ENCODE measurements at regions not wholly inside any gene's neighbourhood (a gene's known extent, or its start where the extent isn't known, plus 50 kb on each side); places are given as distances from the start of the nearest gene placed in this dataset.

DNA sequence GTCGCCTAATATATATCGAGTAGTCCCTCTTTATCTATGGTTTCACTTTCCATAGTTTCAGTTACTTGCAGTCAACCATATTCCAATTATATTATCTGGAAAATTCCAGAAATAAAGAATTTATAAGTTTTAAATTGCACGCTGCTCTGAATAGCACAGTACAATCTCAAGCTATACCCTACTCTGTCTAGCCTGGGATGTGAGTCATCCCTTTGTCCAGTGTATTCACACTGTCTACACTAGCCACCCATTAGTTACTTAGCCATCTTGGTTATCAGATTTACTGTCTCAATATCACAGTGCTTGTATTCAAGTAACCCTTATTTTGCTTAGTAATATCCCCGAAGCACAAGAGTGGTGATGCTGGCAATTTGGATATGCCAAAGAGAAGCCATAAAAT lies 72.1 kb upstream of the EOMES start:
- no peak for TF ChIP-seq EZH2 (IDR thresholded peaks at IDR 0.05; ENCODE audit: borderline replicate concordance)
- no peaks in the 10 kb centered on the region for H3K79me2 ChIP-seq
- no peaks in the 10 kb centered on the region for H3K9me3 ChIP-seq (ENCODE audit: low read depth)
- H3K27me3 ChIP-seq: no peaks in the 10 kb centered on the region
- H3K4me2 ChIP-seq: no peak overlapping the region
- WGBS (ENCODE audit: low lambda C conversion rate, missing lambda C conversion rate): 93% methylated on average over 4 of the region's 4 CpGs
- DNase-seq (ENCODE audit: low spot score): no peak
- no peaks in the 10 kb centered on the region for H3K9me2 ChIP-seq (replicated peaks; ENCODE audit: insufficient read depth)
- no peak overlapping the region for H2AFZ ChIP-seq
- H3K4me1 ChIP-seq (ENCODE audit: insufficient read depth): no peaks in the 10 kb centered on the region
- no peaks in the 10 kb centered on the region for H3K36me3 ChIP-seq (replicated peaks; ENCODE audit: insufficient read depth, low read depth)
- no peak overlapping the region for H3K27ac ChIP-seq
- no peaks in the 10 kb centered on the region for H4K20me1 ChIP-seq (ENCODE audit: insufficient read depth, poor library complexity, severe bottlenecking)
- no peak overlapping the region for H3K4me3 ChIP-seq

DNA sequence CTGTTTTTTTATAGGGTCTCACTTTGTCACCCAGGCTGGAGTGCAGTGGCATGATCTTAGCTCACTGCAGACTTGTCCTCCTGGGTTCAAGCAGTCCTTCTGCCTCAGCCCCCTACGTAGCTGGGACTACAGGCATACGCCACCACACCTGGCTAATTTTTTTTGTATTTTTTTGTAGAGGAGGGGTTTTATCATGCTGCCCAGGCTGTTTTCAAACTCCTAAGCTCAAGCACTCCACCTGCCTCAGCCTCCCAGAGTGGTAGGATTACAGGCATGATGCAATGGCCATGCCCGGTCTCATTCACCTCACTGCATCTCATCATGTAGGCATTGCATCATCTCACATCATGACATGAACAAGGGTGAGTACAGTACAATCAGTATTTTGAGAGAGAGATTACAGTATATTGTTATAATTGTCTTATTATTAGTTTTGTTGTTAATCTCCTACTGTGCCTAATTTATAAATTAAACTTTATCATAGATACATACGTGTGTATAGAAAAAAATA lies 74.3 kb upstream of the EOMES start:
- no peak for TF ChIP-seq CTCF (IDR thresholded peaks at IDR 0.05; ENCODE audit: poor library complexity)
- no peak for TF ChIP-seq EZH2 (IDR thresholded peaks at IDR 0.05; ENCODE audit: borderline replicate concordance)
- TF ChIP-seq EZH2phosphoT487 (IDR thresholded peaks at IDR 0.05; ENCODE audit: low read depth, severe bottlenecking, unreplicated experiment): no peak
- Histone ChIP-seq H4K20me1 (ENCODE audit: insufficient read depth, poor library complexity, severe bottlenecking) (no peaks in the 10 kb centered on the region), H3K4me2 (no peak overlapping the region), H3K4me3 (no peak overlapping the region), H3K36me3 (replicated peaks; ENCODE audit: insufficient read depth, low read depth) (no peaks in the 10 kb centered on the region), H3K27me3 (no peaks in the 10 kb centered on the region), H2AFZ (no peak overlapping the region), H3K27ac (no peak overlapping the region), H3K9me2 (replicated peaks; ENCODE audit: insufficient read depth) (no peaks in the 10 kb centered on the region), H3K9me3 (ENCODE audit: low read depth) (no peaks in the 10 kb centered on the region), H3K4me1 (ENCODE audit: insufficient read depth) (no peaks in the 10 kb centered on the region), H3K79me2 (no peaks in the 10 kb centered on the region)
- 87% methylated on average over 4 of the region's 4 CpGs for WGBS (ENCODE audit: low lambda C conversion rate, missing lambda C conversion rate)
- no peak for DNase-seq (ENCODE audit: low spot score)

DNA sequence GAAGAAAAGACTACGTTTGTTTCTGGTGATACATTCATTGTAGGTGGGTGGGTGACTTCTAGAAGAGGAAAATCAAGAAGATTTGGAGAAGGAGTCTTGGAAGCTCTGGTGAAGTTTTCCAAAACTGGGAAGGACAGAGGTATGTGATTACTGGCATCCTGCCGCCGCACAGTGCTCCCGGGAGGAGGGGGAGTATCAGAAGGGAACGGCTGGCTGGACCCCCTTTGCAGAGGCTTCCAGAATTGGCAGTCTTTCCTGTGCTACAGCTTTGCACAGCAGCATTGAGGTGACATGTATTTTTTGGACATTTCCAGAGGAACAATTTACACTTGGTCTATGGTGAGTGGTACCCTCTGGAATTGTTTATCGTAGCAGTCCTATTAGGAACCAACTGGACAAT lies 75.7 kb upstream of the EOMES start:
- Histone ChIP-seq H3K27me3 (no peaks in the 10 kb centered on the region), H3K36me3 (replicated peaks; ENCODE audit: insufficient read depth, low read depth) (no peaks in the 10 kb centered on the region), H3K4me3 (no peak overlapping the region), H3K4me2 (no peak overlapping the region), H2AFZ (no peak overlapping the region), H4K20me1 (ENCODE audit: insufficient read depth, poor library complexity, severe bottlenecking) (no peaks in the 10 kb centered on the region), H3K9me3 (ENCODE audit: low read depth) (no peaks in the 10 kb centered on the region), H3K27ac (no peak overlapping the region), H3K4me1 (ENCODE audit: insufficient read depth) (no peaks in the 10 kb centered on the region), H3K79me2 (no peaks in the 10 kb centered on the region), H3K9me2 (replicated peaks; ENCODE audit: insufficient read depth) (no peaks in the 10 kb centered on the region)
- TF ChIP-seq EZH2 (IDR thresholded peaks at IDR 0.05; ENCODE audit: borderline replicate concordance): no peak
- no peak for TF ChIP-seq CTCF (IDR thresholded peaks at IDR 0.05; ENCODE audit: poor library complexity)
- TF ChIP-seq EZH2phosphoT487 (IDR thresholded peaks at IDR 0.05; ENCODE audit: low read depth, severe bottlenecking, unreplicated experiment): no peak
- 92% methylated on average over 6 of the region's 6 CpGs for WGBS (ENCODE audit: low lambda C conversion rate, missing lambda C conversion rate)
- DNase-seq (ENCODE audit: low spot score): no peak

- H3K4me3 ChIP-seq: no peak overlapping the region
- H3K9me2 ChIP-seq (replicated peaks; ENCODE audit: insufficient read depth): no peaks in the 10 kb centered on the region
- TF ChIP-seq EZH2phosphoT487 (IDR thresholded peaks at IDR 0.05; ENCODE audit: low read depth, severe bottlenecking, unreplicated experiment): no peak
- TF ChIP-seq CTCF (IDR thresholded peaks at IDR 0.05; ENCODE audit: poor library complexity): no peak
- no peak for TF ChIP-seq EZH2 (IDR thresholded peaks at IDR 0.05; ENCODE audit: borderline replicate concordance)
- DNase-seq (ENCODE audit: low spot score): no peak
- no peak overlapping the region for H3K27ac ChIP-seq
- H2AFZ ChIP-seq: no peak overlapping the region
- no peaks in the 10 kb centered on the region for H3K36me3 ChIP-seq (replicated peaks; ENCODE audit: insufficient read depth, low read depth)
- no peaks in the 10 kb centered on the region for H3K9me3 ChIP-seq (ENCODE audit: low read depth)
- H3K4me2 ChIP-seq: no peak overlapping the region
- WGBS (ENCODE audit: low lambda C conversion rate, missing lambda C conversion rate): 93% methylated on average over 3 of the region's 3 CpGs
- no peaks in the 10 kb centered on the region for H3K27me3 ChIP-seq
- H3K4me1 ChIP-seq (ENCODE audit: insufficient read depth): no peaks in the 10 kb centered on the region
- H3K79me2 ChIP-seq: no peaks in the 10 kb centered on the region
- H4K20me1 ChIP-seq (ENCODE audit: insufficient read depth, poor library complexity, severe bottlenecking): no peaks in the 10 kb centered on the region
Measured at GRCh38 chr3:27800261-27800660, 78.1 kb upstream of the EOMES start.

Measured in hepatocyte (in vitro differentiated cells).